ENCODE measurements at regions not wholly inside any gene's neighbourhood (a gene's known extent, or its start where the extent isn't known, plus 50 kb on each side); places are given as distances from the start of the nearest gene placed in this dataset.

GRCh38 chr4:135605076-135605475 is 1403.5 kb upstream of the PABPC4L start:
- no peak for DNase-seq (ENCODE audit: low read depth)
- no peak overlapping the region for H3K4me3 ChIP-seq (ENCODE audit: low read depth, low read length)
- TF ChIP-seq, protein P1, sequence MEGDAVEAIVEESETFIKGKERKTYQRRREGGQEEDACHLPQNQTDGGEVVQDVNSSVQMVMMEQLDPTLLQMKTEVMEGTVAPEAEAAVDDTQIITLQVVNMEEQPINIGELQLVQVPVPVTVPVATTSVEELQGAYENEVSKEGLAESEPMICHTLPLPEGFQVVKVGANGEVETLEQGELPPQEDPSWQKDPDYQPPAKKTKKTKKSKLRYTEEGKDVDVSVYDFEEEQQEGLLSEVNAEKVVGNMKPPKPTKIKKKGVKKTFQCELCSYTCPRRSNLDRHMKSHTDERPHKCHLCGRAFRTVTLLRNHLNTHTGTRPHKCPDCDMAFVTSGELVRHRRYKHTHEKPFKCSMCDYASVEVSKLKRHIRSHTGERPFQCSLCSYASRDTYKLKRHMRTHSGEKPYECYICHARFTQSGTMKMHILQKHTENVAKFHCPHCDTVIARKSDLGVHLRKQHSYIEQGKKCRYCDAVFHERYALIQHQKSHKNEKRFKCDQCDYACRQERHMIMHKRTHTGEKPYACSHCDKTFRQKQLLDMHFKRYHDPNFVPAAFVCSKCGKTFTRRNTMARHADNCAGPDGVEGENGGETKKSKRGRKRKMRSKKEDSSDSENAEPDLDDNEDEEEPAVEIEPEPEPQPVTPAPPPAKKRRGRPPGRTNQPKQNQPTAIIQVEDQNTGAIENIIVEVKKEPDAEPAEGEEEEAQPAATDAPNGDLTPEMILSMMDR (IDR thresholded peaks at IDR 0.05; ENCODE audit: control insufficient read depth, extremely low read depth, insufficient read depth): no peak

DNA sequence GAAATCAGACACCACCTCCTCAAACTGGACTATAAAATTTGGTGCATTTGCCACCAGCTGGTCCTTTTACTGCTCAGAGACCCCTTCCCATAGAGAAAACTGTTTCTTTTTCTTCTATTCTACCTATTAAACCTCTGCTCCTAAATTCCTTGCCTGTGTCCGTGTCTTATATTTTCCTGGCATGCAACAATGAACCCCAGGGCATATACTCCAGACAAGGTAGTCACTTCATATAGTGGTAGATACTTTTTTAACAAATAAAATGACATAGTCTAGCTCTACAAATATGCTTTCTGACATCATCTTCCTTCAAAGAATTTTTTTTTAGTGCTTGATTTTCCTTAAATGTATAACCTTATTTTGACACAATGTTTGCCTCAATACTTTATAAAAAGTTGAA is 1402.9 kb upstream of the PABPC4L start:
- no peak overlapping the region for H3K4me3 ChIP-seq (ENCODE audit: low read depth, low read length)
- no peak for DNase-seq (ENCODE audit: low read depth)
- TF ChIP-seq, protein P1 (IDR thresholded peaks at IDR 0.05; ENCODE audit: control insufficient read depth, extremely low read depth, insufficient read depth): no peak

GRCh38 chr4:135601351-135601750 is 1399.8 kb upstream of the PABPC4L start:
- TF ChIP-seq, protein P1 (IDR thresholded peaks at IDR 0.05; ENCODE audit: control insufficient read depth, extremely low read depth, insufficient read depth): no peak
- H3K4me3 ChIP-seq (ENCODE audit: low read depth, low read length): no peak overlapping the region
- no peak for DNase-seq (ENCODE audit: low read depth)

GRCh38 chr4:135598151-135598550 is 1396.6 kb upstream of the PABPC4L start:
- no peak overlapping the region for H3K4me3 ChIP-seq (ENCODE audit: low read depth, low read length)
- TF ChIP-seq, protein P1 (IDR thresholded peaks at IDR 0.05; ENCODE audit: control insufficient read depth, extremely low read depth, insufficient read depth): no peak
- no peak for DNase-seq (ENCODE audit: low read depth)

DNA sequence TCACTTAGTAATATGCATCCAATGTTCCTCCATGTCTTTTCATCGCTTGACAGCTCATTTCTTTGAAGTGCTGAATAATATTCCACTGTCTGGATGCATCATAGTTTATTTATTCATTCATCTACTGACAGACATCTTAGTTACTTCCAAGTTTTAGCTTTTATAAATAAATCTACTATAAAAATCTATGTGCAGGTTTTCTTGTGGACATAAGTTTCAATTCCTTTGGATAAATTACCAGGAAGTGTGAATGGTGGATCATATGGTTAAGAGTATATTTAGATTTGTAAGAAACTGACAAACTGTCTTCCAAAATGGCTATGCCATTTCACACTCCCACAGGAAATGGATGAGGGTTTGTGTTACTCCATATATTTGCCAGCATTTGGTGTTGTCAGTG is 1392.9 kb upstream of the PABPC4L start:
- TF ChIP-seq, protein P1 (IDR thresholded peaks at IDR 0.05; ENCODE audit: control insufficient read depth, extremely low read depth, insufficient read depth): no peak
- no peak overlapping the region for H3K4me3 ChIP-seq (ENCODE audit: low read depth, low read length)
- DNase-seq (ENCODE audit: low read depth): no peak

GRCh38 chr4:135575041-135575440 is 1373.5 kb upstream of the PABPC4L start:
- no peak overlapping the region for H3K4me3 ChIP-seq (ENCODE audit: low read depth, low read length)

GRCh38 chr4:135573251-135573650 is 1371.7 kb upstream of the PABPC4L start:
- DNase-seq (ENCODE audit: low read depth): no peak
- no peak overlapping the region for H3K4me3 ChIP-seq (ENCODE audit: low read depth, low read length)
- TF ChIP-seq, protein P1 (IDR thresholded peaks at IDR 0.05; ENCODE audit: control insufficient read depth, extremely low read depth, insufficient read depth): no peak

More at GRCh38 chr4:135575041-135575440, 1373.5 kb upstream of the PABPC4L start:
- DNase-seq (ENCODE audit: low read depth): no peak
- TF ChIP-seq, protein P1 (IDR thresholded peaks at IDR 0.05; ENCODE audit: control insufficient read depth, extremely low read depth, insufficient read depth): no peak

Measured in LNCaP clone FGC (cell line).